Mucosa of rectum (tissue), 2 donors: ENCODE measurements at regions not wholly inside any gene's neighbourhood (a gene's known extent, or its start where the extent isn't known, plus 50 kb on each side); places are given as distances from the start of the nearest gene placed in this dataset.
A peak's percentile ranks its signal among the peaks of the same experiment; 100 is the strongest.

Experiments used
- H3K27ac ChIP-seq, 2 donors: one replicate each; pipeline ENCODE4 v1.7.0; 2013; ENCODE audit warnings: inconsistent platforms in 2 of 2, low read depth in 2 of 2, low read length in 2 of 2
- H3K27me3 ChIP-seq, 2 donors: one replicate each; pipeline ENCODE4 v1.7.0; 2013; ENCODE audit warnings: low read length in 2 of 2; ENCODE audit not compliant: control insufficient read depth in 2 of 2, insufficient read depth in 2 of 2
- H3K36me3 ChIP-seq, 2 donors: one replicate each; pipeline ENCODE4 v1.7.0; 2013; ENCODE audit warnings: low read length in 2 of 2; ENCODE audit not compliant: control insufficient read depth in 2 of 2, insufficient read depth in 2 of 2
- H3K4me1 ChIP-seq, 2 donors: one replicate each; pipeline ENCODE4 v1.7.0; 2013; ENCODE audit warnings: low read length in 2 of 2, mild to moderate bottlenecking in 1 of 2; ENCODE audit not compliant: control insufficient read depth in 2 of 2, insufficient read depth in 2 of 2
- H3K4me3 ChIP-seq, 2 donors: one replicate each; pipeline ENCODE4 v1.7.0; 2013; ENCODE audit warnings: low read length in 2 of 2
- H3K9ac ChIP-seq, 2 donors: one replicate each; pipeline ENCODE4 v1.7.0; 2013; ENCODE audit warnings: low read length in 2 of 2, low read depth in 1 of 2, mild to moderate bottlenecking in 1 of 2
- H3K9me3 ChIP-seq, 2 donors: one replicate each; pipeline ENCODE4 v1.7.0; 2013; ENCODE audit warnings: low read length in 2 of 2; ENCODE audit not compliant: control insufficient read depth in 2 of 2
- donor health status: healthy.
- donor health status: Normal muscosa, but diverticular disease.

- Histone ChIP-seq H3K4me3 (no peak overlapping the region), H3K27ac (peak overlapping the region in 1 of 2 donors; percentile 30), H3K36me3 (no peaks in the 10 kb centered on the region)
Observed at GRCh38 chr1:94637121-94637520, 95.6 kb upstream of the F3 start.

GRCh38 chr1:94636624-94637023 is 95.1 kb upstream of the F3 start:
- no peaks in the 10 kb centered on the region for H3K9me3 ChIP-seq
- H3K4me3 ChIP-seq = no peak overlapping the region
- no peaks in the 10 kb centered on the region for H3K4me1 ChIP-seq
- H3K27ac ChIP-seq = no peak overlapping the region
- no peaks in the 10 kb centered on the region for H3K27me3 ChIP-seq
- H3K9ac ChIP-seq = no peak overlapping the region
- no peaks in the 10 kb centered on the region for H3K36me3 ChIP-seq

More at GRCh38 chr1:94637121-94637520, 95.6 kb upstream of the F3 start:
- Histone ChIP-seq H3K27me3 (no peaks in the 10 kb centered on the region), H3K9ac (no peak overlapping the region), H3K4me1 (no peaks in the 10 kb centered on the region), H3K9me3 (no peaks in the 10 kb centered on the region)

- H3K36me3 ChIP-seq = no peaks in the 10 kb centered on the region
- peak overlapping the region in 1 of 2 donors; percentile 28 for H3K27ac ChIP-seq
- H3K4me3 ChIP-seq = no peak overlapping the region
- no peaks in the 10 kb centered on the region for H3K27me3 ChIP-seq
- no peaks in the 10 kb centered on the region for H3K4me1 ChIP-seq
- no peaks in the 10 kb centered on the region for H3K9me3 ChIP-seq
- no peak overlapping the region for H3K9ac ChIP-seq
Observed at GRCh38 chr1:94636100-94636499, 94.5 kb upstream of the F3 start.

- no peak overlapping the region for H3K9ac ChIP-seq
Observed at GRCh38 chr1:94634977-94635416, 93.4 kb upstream of the F3 start.

GRCh38 chr1:94633051-94633450 is 91.5 kb upstream of the F3 start:
- no peak overlapping the region for H3K4me3 ChIP-seq
- no peak overlapping the region for H3K9ac ChIP-seq
- no peaks in the 10 kb centered on the region for H3K27me3 ChIP-seq
- no peaks in the 10 kb centered on the region for H3K36me3 ChIP-seq
- H3K4me1 ChIP-seq = no peaks in the 10 kb centered on the region
- no peak overlapping the region for H3K27ac ChIP-seq
- no peaks in the 10 kb centered on the region for H3K9me3 ChIP-seq

More at GRCh38 chr1:94634977-94635416, 93.4 kb upstream of the F3 start:
- Histone ChIP-seq H3K9me3 (no peaks in the 10 kb centered on the region), H3K36me3 (no peaks in the 10 kb centered on the region), H3K4me1 (no peaks in the 10 kb centered on the region), H3K4me3 (no peak overlapping the region), H3K27ac (no peak overlapping the region), H3K27me3 (no peaks in the 10 kb centered on the region)

- Histone ChIP-seq H3K27ac (no peak overlapping the region), H3K36me3 (no peaks in the 10 kb centered on the region), H3K4me1 (no peaks in the 10 kb centered on the region), H3K9me3 (no peaks in the 10 kb centered on the region), H3K9ac (no peak overlapping the region), H3K27me3 (no peaks in the 10 kb centered on the region), H3K4me3 (no peak overlapping the region)
Observed at GRCh38 chr1:94629259-94630181, 88.0 kb upstream of the F3 start.

- no peaks in the 10 kb centered on the region for H3K36me3 ChIP-seq
- no peaks in the 10 kb centered on the region for H3K27me3 ChIP-seq
- H3K9me3 ChIP-seq = no peaks in the 10 kb centered on the region
- no peaks in the 10 kb centered on the region for H3K4me1 ChIP-seq
- H3K9ac ChIP-seq = no peak overlapping the region
- H3K4me3 ChIP-seq = no peak overlapping the region
- H3K27ac ChIP-seq = no peak overlapping the region
Observed at GRCh38 chr1:94628499-94628843, 86.9 kb upstream of the F3 start.

GRCh38 chr1:94627771-94628498 is 86.4 kb upstream of the F3 start:
- H3K9me3 ChIP-seq = no peaks in the 10 kb centered on the region
- H3K27me3 ChIP-seq = no peaks in the 10 kb centered on the region
- H3K9ac ChIP-seq = no peak overlapping the region
- no peak overlapping the region for H3K27ac ChIP-seq
- no peaks in the 10 kb centered on the region for H3K36me3 ChIP-seq
- H3K4me1 ChIP-seq = no peaks in the 10 kb centered on the region
- H3K4me3 ChIP-seq = no peak overlapping the region

- no peaks in the 10 kb centered on the region for H3K9me3 ChIP-seq
- H3K4me3 ChIP-seq = no peak overlapping the region
- no peak overlapping the region for H3K9ac ChIP-seq
- H3K27ac ChIP-seq = no peak overlapping the region
- no peaks in the 10 kb centered on the region for H3K36me3 ChIP-seq
- H3K4me1 ChIP-seq = peaks cover 14 to 24% of the 10 kb centered on the region in 2 donors
- H3K27me3 ChIP-seq = no peaks in the 10 kb centered on the region
Observed at GRCh38 chr1:94624203-94624602, 82.6 kb upstream of the F3 start.

GRCh38 chr1:94623560-94624148 is 82.1 kb upstream of the F3 start:
- Histone ChIP-seq H3K4me3 (no peak overlapping the region), H3K9ac (no peak overlapping the region), H3K27me3 (no peaks in the 10 kb centered on the region), H3K27ac (no peak overlapping the region), H3K9me3 (no peaks in the 10 kb centered on the region), H3K36me3 (no peaks in the 10 kb centered on the region), H3K4me1 (peaks cover 14 to 24% of the 10 kb centered on the region in 2 donors)
